ENCODE measurements at regions not wholly inside any gene's neighbourhood (a gene's known extent, or its start where the extent isn't known, plus 50 kb on each side); places are given as distances from the start of the nearest gene placed in this dataset.
"Not testable (repeated sequence)": the region's sequence is repeated elsewhere in the genome, so short reads cannot be mapped to it uniquely, and the experiment has no call there.

GRCh38 chr3:139095803-139096466 is 51.2 kb upstream of the PRR23C start:
- DNase-seq = no peak

GRCh38 chr3:139096670-139097069 is 52.0 kb upstream of the PRR23C start:
- DNase-seq = no peak

- no peak for DNase-seq
Measured at GRCh38 chr3:139098391-139098790, 53.7 kb upstream of the PRR23C start.

GRCh38 chr3:139099968-139100817 is 55.5 kb upstream of the PRR23C start:
- no peak for DNase-seq

GRCh38 chr3:139100821-139101220 is 56.1 kb upstream of the PRR23C start:
- no peak for DNase-seq

- no peak for DNase-seq
Measured at GRCh38 chr3:139101396-139101795, 56.7 kb upstream of the PRR23C start.

- no peak for DNase-seq
Measured at GRCh38 chr3:139103484-139103883, 58.8 kb upstream of the PRR23C start.

- no peak for DNase-seq
Measured at GRCh38 chr3:139104062-139104461, 59.4 kb upstream of the PRR23C start.

GRCh38 chr3:139105154-139105702 is 60.5 kb upstream of the PRR23C start:
- DNase-seq = no peak

- DNase-seq = no peak
Measured at GRCh38 chr3:139106013-139106932, 61.6 kb upstream of the PRR23C start.

- no peak for DNase-seq
Measured at GRCh38 chr3:139107424-139108252, 62.9 kb upstream of the PRR23C start.

- DNase-seq = no peak
Measured at GRCh38 chr3:139108253-139108969, 63.7 kb upstream of the PRR23C start.

- no peak for DNase-seq
Measured at GRCh38 chr3:139109271-139109670, 64.6 kb upstream of the PRR23C start.

GRCh38 chr3:139110072-139110830 is 65.6 kb upstream of the PRR23C start:
- DNase-seq = no peak

- DNase-seq = not testable (repeated sequence)
Measured at GRCh38 chr3:139110929-139111328, 66.2 kb upstream of the PRR23C start.

GRCh38 chr3:139111392-139112229 is 66.9 kb upstream of the PRR23C start:
- peak; percentile 51 for DNase-seq

GRCh38 chr3:139112230-139112558 is 67.5 kb upstream of the PRR23C start:
- DNase-seq = no peak

GRCh38 chr3:139113231-139113992 is 68.7 kb upstream of the PRR23C start:
- no peak for DNase-seq

- no peak for DNase-seq
Measured at GRCh38 chr3:139113993-139114375, 69.3 kb upstream of the PRR23C start.

All from activated CD4-positive, alpha-beta T cell treated with anti-CD3 and anti-CD28 coated beads, Interleukin-2, amount 50 U/mL, for 1 hour (primary cell).